ENCODE measurements at regions not wholly inside any gene's neighbourhood (a gene's known extent, or its start where the extent isn't known, plus 50 kb on each side); places are given as distances from the start of the nearest gene placed in this dataset.

- TF ChIP-seq, protein P1, sequence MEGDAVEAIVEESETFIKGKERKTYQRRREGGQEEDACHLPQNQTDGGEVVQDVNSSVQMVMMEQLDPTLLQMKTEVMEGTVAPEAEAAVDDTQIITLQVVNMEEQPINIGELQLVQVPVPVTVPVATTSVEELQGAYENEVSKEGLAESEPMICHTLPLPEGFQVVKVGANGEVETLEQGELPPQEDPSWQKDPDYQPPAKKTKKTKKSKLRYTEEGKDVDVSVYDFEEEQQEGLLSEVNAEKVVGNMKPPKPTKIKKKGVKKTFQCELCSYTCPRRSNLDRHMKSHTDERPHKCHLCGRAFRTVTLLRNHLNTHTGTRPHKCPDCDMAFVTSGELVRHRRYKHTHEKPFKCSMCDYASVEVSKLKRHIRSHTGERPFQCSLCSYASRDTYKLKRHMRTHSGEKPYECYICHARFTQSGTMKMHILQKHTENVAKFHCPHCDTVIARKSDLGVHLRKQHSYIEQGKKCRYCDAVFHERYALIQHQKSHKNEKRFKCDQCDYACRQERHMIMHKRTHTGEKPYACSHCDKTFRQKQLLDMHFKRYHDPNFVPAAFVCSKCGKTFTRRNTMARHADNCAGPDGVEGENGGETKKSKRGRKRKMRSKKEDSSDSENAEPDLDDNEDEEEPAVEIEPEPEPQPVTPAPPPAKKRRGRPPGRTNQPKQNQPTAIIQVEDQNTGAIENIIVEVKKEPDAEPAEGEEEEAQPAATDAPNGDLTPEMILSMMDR (IDR thresholded peaks at IDR 0.05) = no peak
- no peak for TF ChIP-seq POLR2A (IDR thresholded peaks at IDR 0.05)
Observed at GRCh38 chr5:159772698-159773061, 143.6 kb upstream of the ADRA1B start.
